Fibroblast of lung (primary cell): ENCODE measurements at regions not wholly inside any gene's neighbourhood (a gene's known extent, or its start where the extent isn't known, plus 50 kb on each side); places are given as distances from the start of the nearest gene placed in this dataset.

Experiments used
- DNase-seq, 2 donors: peaks; one replicate each; pipeline versions ENCODE4 v3.0.0 to v3.0.0-alpha.2; 2010; ENCODE audit warnings: low read depth in 2 of 2
- H2AFZ ChIP-seq: 2 replicates; pipeline ENCODE4 v1.5.1; 2012; ENCODE audit warnings: low read length, control low read depth, inconsistent platforms
- H3K27ac ChIP-seq: 2 replicates; pipeline ENCODE4 v1.5.1; 2011; ENCODE audit warnings: low read length, control low read depth; ENCODE audit not compliant: insufficient read depth
- H3K27me3 ChIP-seq: 2 replicates; pipeline ENCODE4 v1.5.1; 2011; ENCODE audit warnings: mild to moderate bottlenecking, low read length; ENCODE audit not compliant: control insufficient read depth, insufficient read depth
- H3K36me3 ChIP-seq: 2 replicates; pipeline ENCODE4 v1.5.1; 2011; ENCODE audit warnings: low read length; ENCODE audit not compliant: control insufficient read depth, insufficient read depth
- H3K4me1 ChIP-seq: 2 replicates; pipeline ENCODE4 v1.5.1; 2011; ENCODE audit warnings: low read length; ENCODE audit not compliant: control insufficient read depth, insufficient read depth; ENCODE audit errors: extremely low read depth
- H3K4me2 ChIP-seq: 2 replicates; pipeline ENCODE4 v1.5.1; 2011; ENCODE audit warnings: low read length, control low read depth; ENCODE audit not compliant: insufficient read depth; ENCODE audit errors: extremely low read depth
- H3K4me3 ChIP-seq, 4 experiments: fragments of 200-600 bp in 1 of 4; sonication (generic) in 1 of 4; replicated peaks in 1 of 4; 2 replicates each; pipeline ENCODE4 v1.5.1; 2011 to 2016; ENCODE audit warnings: low read length in 4 of 4, low read depth in 3 of 4, mild to moderate bottlenecking in 3 of 4, control low read depth in 2 of 4, inconsistent platforms in 1 of 4, mixed read lengths in 1 of 4; ENCODE audit not compliant: insufficient read depth in 1 of 4; ENCODE audit errors: control extremely low read depth in 1 of 4
- H3K79me2 ChIP-seq: 2 replicates; pipeline ENCODE4 v1.5.1; 2012; ENCODE audit warnings: mild to moderate bottlenecking, low read length, inconsistent platforms; ENCODE audit not compliant: control insufficient read depth, insufficient read depth
- H3K9ac ChIP-seq: 2 replicates; pipeline ENCODE4 v1.5.1; 2011; ENCODE audit warnings: mild to moderate bottlenecking, low read length, control low read depth; ENCODE audit not compliant: insufficient read depth
- H3K9me3 ChIP-seq: 2 replicates; pipeline ENCODE4 v1.5.1; 2012; ENCODE audit warnings: low read depth, low read length; ENCODE audit not compliant: control insufficient read depth, insufficient read depth
- H4K20me1 ChIP-seq: 2 replicates; pipeline ENCODE4 v1.5.1; 2011; ENCODE audit warnings: low read length; ENCODE audit not compliant: control insufficient read depth, insufficient read depth; ENCODE audit errors: extremely low read depth
- EZH2 ChIP-seq: IDR thresholded peaks from 2 replicates; pipeline ENCODE4 v1.5.1; 2012; ENCODE audit warnings: low read length, control low read depth, mild to moderate bottlenecking; ENCODE audit errors: missing control alignments
- TF ChIP-seq, protein P1 (sequence below), 2 donors: IDR thresholded peaks in 1 of 2; conservative IDR thresholded peaks in 1 of 2; 1 replicate in 1 of 2; 2 replicates in 1 of 2; pipeline ENCODE4 v1.5.1; 2011 to 2012; ENCODE audit warnings: low read length in 2 of 2, control low read depth in 1 of 2, inconsistent platforms in 1 of 2, low read depth in 1 of 2, mild to moderate bottlenecking in 1 of 2

- Histone ChIP-seq H3K4me1 (no peaks in the 10 kb centered on the region), H4K20me1 (no peaks in the 10 kb centered on the region), H3K27me3 (no peaks in the 10 kb centered on the region), H2AFZ (no peak overlapping the region), H3K36me3 (no peaks in the 10 kb centered on the region), H3K27ac (no peak overlapping the region), H3K9ac (no peak overlapping the region), H3K79me2 (no peaks in the 10 kb centered on the region), H3K4me3 (no peak overlapping the region), H3K4me2 (no peak overlapping the region), H3K9me3 (no peaks in the 10 kb centered on the region)
- DNase-seq: no peak
- TF ChIP-seq, protein P1, sequence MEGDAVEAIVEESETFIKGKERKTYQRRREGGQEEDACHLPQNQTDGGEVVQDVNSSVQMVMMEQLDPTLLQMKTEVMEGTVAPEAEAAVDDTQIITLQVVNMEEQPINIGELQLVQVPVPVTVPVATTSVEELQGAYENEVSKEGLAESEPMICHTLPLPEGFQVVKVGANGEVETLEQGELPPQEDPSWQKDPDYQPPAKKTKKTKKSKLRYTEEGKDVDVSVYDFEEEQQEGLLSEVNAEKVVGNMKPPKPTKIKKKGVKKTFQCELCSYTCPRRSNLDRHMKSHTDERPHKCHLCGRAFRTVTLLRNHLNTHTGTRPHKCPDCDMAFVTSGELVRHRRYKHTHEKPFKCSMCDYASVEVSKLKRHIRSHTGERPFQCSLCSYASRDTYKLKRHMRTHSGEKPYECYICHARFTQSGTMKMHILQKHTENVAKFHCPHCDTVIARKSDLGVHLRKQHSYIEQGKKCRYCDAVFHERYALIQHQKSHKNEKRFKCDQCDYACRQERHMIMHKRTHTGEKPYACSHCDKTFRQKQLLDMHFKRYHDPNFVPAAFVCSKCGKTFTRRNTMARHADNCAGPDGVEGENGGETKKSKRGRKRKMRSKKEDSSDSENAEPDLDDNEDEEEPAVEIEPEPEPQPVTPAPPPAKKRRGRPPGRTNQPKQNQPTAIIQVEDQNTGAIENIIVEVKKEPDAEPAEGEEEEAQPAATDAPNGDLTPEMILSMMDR (conservative IDR thresholded peaks at IDR 0.05 in 1 of 2, IDR thresholded peaks at IDR 0.05 in 1 of 2; ENCODE audit: low read depth in 1 of 2, low read length in 2 of 2): no peak
- no peak for TF ChIP-seq EZH2
These were observed 85.0 kb upstream of the ADRA2C start for GRCh38 chr4:3681191-3681590.

GRCh38 chr4:3680656-3681055 lies 85.5 kb upstream of the ADRA2C start:
- no peak overlapping the region for H3K27ac ChIP-seq
- H3K4me3 ChIP-seq: no peak overlapping the region
- no peaks in the 10 kb centered on the region for H3K4me1 ChIP-seq
- H2AFZ ChIP-seq: no peak overlapping the region
- H3K4me2 ChIP-seq: no peak overlapping the region
- no peak for TF ChIP-seq EZH2
- TF ChIP-seq, protein P1 (conservative IDR thresholded peaks at IDR 0.05 in 1 of 2, IDR thresholded peaks at IDR 0.05 in 1 of 2; ENCODE audit: low read depth in 1 of 2, low read length in 2 of 2): no peak
- DNase-seq: no peak
- H3K9me3 ChIP-seq: no peaks in the 10 kb centered on the region
- H4K20me1 ChIP-seq: no peaks in the 10 kb centered on the region
- no peaks in the 10 kb centered on the region for H3K27me3 ChIP-seq
- no peaks in the 10 kb centered on the region for H3K36me3 ChIP-seq
- no peak overlapping the region for H3K9ac ChIP-seq
- H3K79me2 ChIP-seq: no peaks in the 10 kb centered on the region

DNA sequence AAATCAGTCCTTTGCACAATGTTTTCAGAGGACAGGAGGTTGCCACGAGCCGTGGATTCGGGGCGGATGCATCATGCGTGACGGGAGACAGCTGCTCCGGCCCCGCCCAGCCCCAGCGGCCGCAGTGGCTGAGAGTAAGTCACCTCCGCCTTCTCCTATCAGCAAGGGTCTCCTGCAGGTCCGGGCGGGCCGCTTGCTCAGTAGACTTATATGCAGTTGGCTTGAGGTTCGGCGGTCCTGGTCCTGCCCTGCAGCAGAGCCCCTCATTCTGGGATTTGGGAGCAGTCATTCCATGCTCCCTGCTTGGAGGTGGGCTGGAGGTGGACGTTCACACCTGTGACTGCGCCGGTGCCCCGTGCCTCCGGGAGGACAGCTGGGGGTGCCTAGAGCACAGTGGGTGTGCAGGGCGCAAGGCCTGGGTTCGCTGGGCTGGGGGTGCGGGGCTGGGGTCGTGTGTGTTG lies 86.3 kb upstream of the ADRA2C start:
- TF ChIP-seq, protein P1 (conservative IDR thresholded peaks at IDR 0.05 in 1 of 2, IDR thresholded peaks at IDR 0.05 in 1 of 2; ENCODE audit: low read depth in 1 of 2, low read length in 2 of 2): no peak
- no peak for TF ChIP-seq EZH2
- H3K4me3 ChIP-seq: no peak overlapping the region
- H3K27me3 ChIP-seq: no peaks in the 10 kb centered on the region
- no peak overlapping the region for H3K4me2 ChIP-seq
- H3K27ac ChIP-seq: no peak overlapping the region
- H3K9me3 ChIP-seq: no peaks in the 10 kb centered on the region
- no peak overlapping the region for H2AFZ ChIP-seq
- DNase-seq: no peak
- H3K4me1 ChIP-seq: no peaks in the 10 kb centered on the region
- no peaks in the 10 kb centered on the region for H4K20me1 ChIP-seq
- H3K79me2 ChIP-seq: no peaks in the 10 kb centered on the region
- no peak overlapping the region for H3K9ac ChIP-seq
- H3K36me3 ChIP-seq: no peaks in the 10 kb centered on the region
